ENCODE measurements at regions not wholly inside any gene's neighbourhood (a gene's known extent, or its start where the extent isn't known, plus 50 kb on each side); places are given as distances from the start of the nearest gene placed in this dataset.

DNA sequence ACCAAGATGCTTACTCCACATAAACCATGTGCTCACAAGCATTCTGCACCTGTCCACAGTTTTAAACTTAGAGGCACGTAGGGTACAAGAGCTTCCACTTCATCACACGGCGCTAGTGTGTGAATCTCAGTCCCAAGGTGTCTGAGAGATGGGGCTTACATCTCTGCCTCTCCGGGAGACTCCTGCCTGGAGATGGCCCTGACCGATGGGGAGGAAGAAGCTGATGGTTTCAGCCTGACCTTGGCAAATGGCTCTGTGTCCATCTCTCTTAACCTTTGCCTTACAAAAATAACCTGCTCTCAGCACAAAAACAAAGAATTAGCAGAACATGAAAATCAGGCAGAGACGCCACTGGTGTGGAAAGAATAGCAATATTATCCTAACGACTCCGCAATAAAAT, 559.3 kb upstream of the B3GAT1 start:
- H3K4ac ChIP-seq (ENCODE audit: low read depth, low read length): no peak overlapping the region
- Mint-ChIP-seq H3K9me3 (no peaks in the 10 kb centered on the region), H3K4me3 (no peak overlapping the region), H3K36me3 (ENCODE audit: insufficient read depth in 1 of 3, low read depth in 3 of 3) (no peaks in the 10 kb centered on the region), H3K27me3 (ENCODE audit: low read depth) (peaks cover 9% of the 10 kb centered on the region), H3K4me1 (peaks cover 9 to 13% of the 10 kb centered on the region in 2 experiments), H3K27ac (no peak overlapping the region)
- no peak overlapping the region for H3K56ac ChIP-seq (ENCODE audit: insufficient read length, low read depth, low read length)
- no peak overlapping the region for H2BK20ac ChIP-seq (ENCODE audit: low read depth, low read length, poor library complexity, severe bottlenecking)
- H3K4me2 ChIP-seq (ENCODE audit: insufficient read depth, insufficient read length, low read length): no peak overlapping the region
- no CpG with 5 or more reads among the region's 8 CpGs for WGBS (ENCODE audit: extremely low coverage, insufficient read length, low lambda C conversion rate)
- DNase-seq: no peak
- H3K79me2 ChIP-seq (ENCODE audit: insufficient read depth, low read length): no peaks in the 10 kb centered on the region
- H3K27me3 ChIP-seq (ENCODE audit: insufficient read depth, low read length): no peaks in the 10 kb centered on the region
- no peaks in the 10 kb centered on the region for H3K23me2 ChIP-seq (ENCODE audit: insufficient read length, low read depth, low read length, poor library complexity, severe bottlenecking)
- H3K27ac ChIP-seq (ENCODE audit: insufficient read length, low read depth, low read length): no peak overlapping the region
- H3K4me1 ChIP-seq (ENCODE audit: insufficient read depth, low read length): no peaks in the 10 kb centered on the region
- H4K5ac ChIP-seq (ENCODE audit: insufficient read length, low read depth, low read length): no peak overlapping the region
- TF ChIP-seq, protein P1, sequence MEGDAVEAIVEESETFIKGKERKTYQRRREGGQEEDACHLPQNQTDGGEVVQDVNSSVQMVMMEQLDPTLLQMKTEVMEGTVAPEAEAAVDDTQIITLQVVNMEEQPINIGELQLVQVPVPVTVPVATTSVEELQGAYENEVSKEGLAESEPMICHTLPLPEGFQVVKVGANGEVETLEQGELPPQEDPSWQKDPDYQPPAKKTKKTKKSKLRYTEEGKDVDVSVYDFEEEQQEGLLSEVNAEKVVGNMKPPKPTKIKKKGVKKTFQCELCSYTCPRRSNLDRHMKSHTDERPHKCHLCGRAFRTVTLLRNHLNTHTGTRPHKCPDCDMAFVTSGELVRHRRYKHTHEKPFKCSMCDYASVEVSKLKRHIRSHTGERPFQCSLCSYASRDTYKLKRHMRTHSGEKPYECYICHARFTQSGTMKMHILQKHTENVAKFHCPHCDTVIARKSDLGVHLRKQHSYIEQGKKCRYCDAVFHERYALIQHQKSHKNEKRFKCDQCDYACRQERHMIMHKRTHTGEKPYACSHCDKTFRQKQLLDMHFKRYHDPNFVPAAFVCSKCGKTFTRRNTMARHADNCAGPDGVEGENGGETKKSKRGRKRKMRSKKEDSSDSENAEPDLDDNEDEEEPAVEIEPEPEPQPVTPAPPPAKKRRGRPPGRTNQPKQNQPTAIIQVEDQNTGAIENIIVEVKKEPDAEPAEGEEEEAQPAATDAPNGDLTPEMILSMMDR (conservative IDR thresholded peaks at IDR 0.05): no peak
- H4K20me1 ChIP-seq (ENCODE audit: control insufficient read depth, insufficient read depth, insufficient read length): no peaks in the 10 kb centered on the region
- no peak overlapping the region for H2BK5ac ChIP-seq (ENCODE audit: insufficient read length, low read length)
- no peak overlapping the region for H2BK15ac ChIP-seq (ENCODE audit: low read depth, low read length)
- H2BK12ac ChIP-seq (ENCODE audit: insufficient read length, low read depth, low read length): no peak overlapping the region
- no peak overlapping the region for H3K18ac ChIP-seq (ENCODE audit: insufficient read length, low read depth, low read length)
- no peak overlapping the region for H2BK120ac ChIP-seq (ENCODE audit: low read depth, low read length, poor library complexity, severe bottlenecking)
- no peak overlapping the region for H4K8ac ChIP-seq (replicated peaks; ENCODE audit: insufficient read length, low read depth, low read length)
- no peak overlapping the region for H3K23ac ChIP-seq (ENCODE audit: insufficient read length, low read depth, low read length)
- H2AFZ ChIP-seq (ENCODE audit: low read length): no peak overlapping the region
- no peak overlapping the region for H3T11ph ChIP-seq (ENCODE audit: low read length)
- no peaks in the 10 kb centered on the region for H3K9me3 ChIP-seq (ENCODE audit: control insufficient read depth, low read depth, low read length)
- no peak overlapping the region for H3K14ac ChIP-seq (ENCODE audit: insufficient read depth, low read length)
- no peaks in the 10 kb centered on the region for H3K79me1 ChIP-seq (ENCODE audit: insufficient read depth, low read depth, low read length, poor library complexity, severe bottlenecking)
- no peak overlapping the region for H4K91ac ChIP-seq (ENCODE audit: insufficient read length, low read depth, low read length)
- H3K9ac ChIP-seq (ENCODE audit: extremely low read depth, insufficient read length, low read length): no peak overlapping the region
- no peak overlapping the region for H2AK5ac ChIP-seq (ENCODE audit: insufficient read length, low read length)
